ENCODE measurements at regions not wholly inside any gene's neighbourhood (a gene's known extent, or its start where the extent isn't known, plus 50 kb on each side); places are given as distances from the start of the nearest gene placed in this dataset.

DNA sequence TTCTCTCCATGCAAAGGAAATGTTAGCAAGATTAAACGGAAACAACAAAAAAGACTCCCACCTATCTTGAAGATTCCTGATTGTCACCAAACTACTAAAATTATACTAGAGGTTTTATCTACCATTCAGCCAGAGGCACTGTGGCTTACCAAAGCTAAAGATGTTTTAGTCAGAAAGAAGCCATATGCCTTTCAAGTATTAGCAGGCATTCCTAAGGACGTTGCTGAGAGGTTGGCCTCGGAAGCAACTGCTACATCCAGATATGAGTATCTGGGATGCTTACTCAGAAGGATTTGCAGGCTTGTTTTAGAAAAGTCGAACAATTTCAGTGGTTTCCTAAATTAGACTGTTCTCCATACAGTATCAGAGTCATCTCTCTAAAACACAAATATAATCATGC, 88.3 kb upstream of the UBE2E3 start:
- Histone ChIP-seq H3K36me3 (ENCODE audit: insufficient read depth, low read length, poor library complexity, severe bottlenecking) (no peaks in the 10 kb centered on the region), H3K27ac (ENCODE audit: low read depth, low read length, poor library complexity, severe bottlenecking) (no peak overlapping the region), H3K27me3 (replicated peaks; ENCODE audit: insufficient read depth, low read depth, low read length, poor library complexity) (no peaks in the 10 kb centered on the region), H3K9me3 (ENCODE audit: low read depth, low read length, poor library complexity, severe bottlenecking) (no peaks in the 10 kb centered on the region), H3K4me3 (ENCODE audit: low read depth, low read length, poor library complexity, severe bottlenecking) (no peak overlapping the region), H3K4me1 (ENCODE audit: insufficient read depth, low read length, poor library complexity, severe bottlenecking) (no peaks in the 10 kb centered on the region)
- ChIA-PET CTCF (no interaction called here), POLR2A (ENCODE audit: low non-redundant PET) (no interaction called here)
- TF ChIP-seq, protein P1, sequence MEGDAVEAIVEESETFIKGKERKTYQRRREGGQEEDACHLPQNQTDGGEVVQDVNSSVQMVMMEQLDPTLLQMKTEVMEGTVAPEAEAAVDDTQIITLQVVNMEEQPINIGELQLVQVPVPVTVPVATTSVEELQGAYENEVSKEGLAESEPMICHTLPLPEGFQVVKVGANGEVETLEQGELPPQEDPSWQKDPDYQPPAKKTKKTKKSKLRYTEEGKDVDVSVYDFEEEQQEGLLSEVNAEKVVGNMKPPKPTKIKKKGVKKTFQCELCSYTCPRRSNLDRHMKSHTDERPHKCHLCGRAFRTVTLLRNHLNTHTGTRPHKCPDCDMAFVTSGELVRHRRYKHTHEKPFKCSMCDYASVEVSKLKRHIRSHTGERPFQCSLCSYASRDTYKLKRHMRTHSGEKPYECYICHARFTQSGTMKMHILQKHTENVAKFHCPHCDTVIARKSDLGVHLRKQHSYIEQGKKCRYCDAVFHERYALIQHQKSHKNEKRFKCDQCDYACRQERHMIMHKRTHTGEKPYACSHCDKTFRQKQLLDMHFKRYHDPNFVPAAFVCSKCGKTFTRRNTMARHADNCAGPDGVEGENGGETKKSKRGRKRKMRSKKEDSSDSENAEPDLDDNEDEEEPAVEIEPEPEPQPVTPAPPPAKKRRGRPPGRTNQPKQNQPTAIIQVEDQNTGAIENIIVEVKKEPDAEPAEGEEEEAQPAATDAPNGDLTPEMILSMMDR (conservative IDR thresholded peaks at IDR 0.05; ENCODE audit: low read depth, low read length) = no peak
- TF ChIP-seq EZH2 (IDR thresholded peaks at IDR 0.05; ENCODE audit: borderline replicate concordance, low read depth, low read length, poor library complexity, severe bottlenecking) = no peak
- no peak for DNase-seq (ENCODE audit: low spot score)
- no TSS peak for BruUV-seq (replicated peaks)
- intact Hi-C loops (cut with micrococcal nuclease; ENCODE audit: unreplicated experiment) = no loop called here

DNA sequence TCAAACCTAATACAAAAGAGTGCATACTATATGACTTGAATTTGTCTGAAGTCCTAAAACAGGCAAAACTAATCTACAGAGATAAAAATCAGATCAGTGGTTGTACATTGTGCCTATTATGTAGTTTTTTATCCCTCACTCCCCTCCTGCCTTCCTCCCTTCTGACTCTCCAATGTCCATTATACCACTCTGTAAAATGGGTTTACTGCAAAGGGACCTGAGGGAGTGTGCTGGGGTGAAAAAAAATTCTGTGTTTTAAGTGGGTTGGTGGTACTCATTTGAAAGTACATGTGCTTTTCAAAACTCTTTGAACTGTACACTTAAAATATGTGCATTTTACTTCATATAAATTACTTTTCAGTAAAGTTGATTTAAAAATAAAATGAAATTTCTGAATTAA, 89.0 kb upstream of the UBE2E3 start:
- no peaks in the 10 kb centered on the region for H3K27me3 ChIP-seq (replicated peaks; ENCODE audit: insufficient read depth, low read depth, low read length, poor library complexity)
- DNase-seq (ENCODE audit: low spot score) = no peak
- H3K9me3 ChIP-seq (ENCODE audit: low read depth, low read length, poor library complexity, severe bottlenecking) = no peaks in the 10 kb centered on the region
- no peak overlapping the region for H3K27ac ChIP-seq (ENCODE audit: low read depth, low read length, poor library complexity, severe bottlenecking)
- POLR2A ChIA-PET (ENCODE audit: low non-redundant PET) = no interaction called here
- H3K36me3 ChIP-seq (ENCODE audit: insufficient read depth, low read length, poor library complexity, severe bottlenecking) = no peaks in the 10 kb centered on the region
- intact Hi-C loops (cut with micrococcal nuclease; ENCODE audit: unreplicated experiment) = no loop called here
- CTCF ChIA-PET = no interaction called here
- BruUV-seq (replicated peaks) = no TSS peak
- H3K4me1 ChIP-seq (ENCODE audit: insufficient read depth, low read length, poor library complexity, severe bottlenecking) = no peaks in the 10 kb centered on the region
- TF ChIP-seq, protein P1 (conservative IDR thresholded peaks at IDR 0.05; ENCODE audit: low read depth, low read length) = no peak
- no peak for TF ChIP-seq EZH2 (IDR thresholded peaks at IDR 0.05; ENCODE audit: borderline replicate concordance, low read depth, low read length, poor library complexity, severe bottlenecking)
- H3K4me3 ChIP-seq (ENCODE audit: low read depth, low read length, poor library complexity, severe bottlenecking) = no peak overlapping the region

DNA sequence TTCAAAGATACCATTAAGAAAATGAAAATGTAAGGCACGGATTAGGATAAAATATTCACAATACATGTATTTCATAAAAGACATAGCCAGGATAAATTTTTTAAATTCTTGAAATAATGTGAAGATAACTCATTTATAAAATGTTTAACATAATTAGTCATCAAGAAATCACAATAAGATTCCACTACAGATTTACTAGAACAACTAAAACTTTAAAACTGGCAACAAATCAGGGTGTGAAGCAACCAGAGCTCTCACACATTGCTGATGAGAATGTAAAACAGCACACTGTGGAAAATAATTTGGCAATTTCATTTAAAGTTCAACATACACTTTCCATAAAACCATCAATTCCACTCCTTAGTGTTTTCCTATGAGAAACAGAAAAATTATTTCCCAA, 89.6 kb upstream of the UBE2E3 start:
- DNase-seq (ENCODE audit: low spot score) = no peak
- H3K9me3 ChIP-seq (ENCODE audit: low read depth, low read length, poor library complexity, severe bottlenecking) = no peaks in the 10 kb centered on the region
- no peaks in the 10 kb centered on the region for H3K4me1 ChIP-seq (ENCODE audit: insufficient read depth, low read length, poor library complexity, severe bottlenecking)
- no TSS peak for BruUV-seq (replicated peaks)
- H3K36me3 ChIP-seq (ENCODE audit: insufficient read depth, low read length, poor library complexity, severe bottlenecking) = no peaks in the 10 kb centered on the region
- POLR2A ChIA-PET (ENCODE audit: low non-redundant PET) = no interaction called here
- TF ChIP-seq, protein P1 (conservative IDR thresholded peaks at IDR 0.05; ENCODE audit: low read depth, low read length) = no peak
- TF ChIP-seq EZH2 (IDR thresholded peaks at IDR 0.05; ENCODE audit: borderline replicate concordance, low read depth, low read length, poor library complexity, severe bottlenecking) = no peak
- intact Hi-C loops (cut with micrococcal nuclease; ENCODE audit: unreplicated experiment) = no loop called here
- H3K27ac ChIP-seq (ENCODE audit: low read depth, low read length, poor library complexity, severe bottlenecking) = no peak overlapping the region
- no peaks in the 10 kb centered on the region for H3K27me3 ChIP-seq (replicated peaks; ENCODE audit: insufficient read depth, low read depth, low read length, poor library complexity)
- CTCF ChIA-PET = no interaction called here
- H3K4me3 ChIP-seq (ENCODE audit: low read depth, low read length, poor library complexity, severe bottlenecking) = no peak overlapping the region

All from A673 (cell line).